Pancreas (tissue), 10 donors: ENCODE measurements at regions not wholly inside any gene's neighbourhood (a gene's known extent, or its start where the extent isn't known, plus 50 kb on each side); places are given as distances from the start of the nearest gene placed in this dataset.

ENCODE experiments used
- ATAC-seq, 4 donors: fragments of 200-7000 bp; cut with Tn5 transposase; one replicate each; pipeline versions ENCODE4 v1.8.0 to v1.9.1; 2020; ENCODE audit warnings: mild to moderate bottlenecking in 4 of 4, moderate library complexity in 4 of 4
- DNase-seq, 6 donors: peaks; one replicate each; pipeline ENCODE4 v3.0.0-alpha.2; 2020
- FAIRE-seq: peaks from 2 replicates; lab custom pipeline; 2012; peaks lifted over from hg19 to GRCh38; lab: Jason Lieb, UNC
- H3K27ac ChIP-seq, 4 donors: fragments of 200-600 bp; sonication (generic); 1 replicate in 3 of 4; 2 replicates in 1 of 4; pipeline versions ENCODE4 v1.5.0 to v1.8.0; 2020
- H3K27me3 ChIP-seq, 4 donors: fragments of 200-600 bp; one replicate each; pipeline ENCODE4 v1.8.0; 2021
- H3K36me3 ChIP-seq, 3 donors: fragments of 200-600 bp; sonication (generic) in 1 of 3; one replicate each; pipeline versions ENCODE4 v1.5.0 to v1.8.0; 2020 to 2021
- H3K4me1 ChIP-seq, 3 donors: fragments of 200-600 bp; one replicate each; pipeline ENCODE4 v1.8.0; 2021
- H3K4me3 ChIP-seq, 4 donors: fragments of 200-600 bp; sonication (generic) in 2 of 4; one replicate each; pipeline versions ENCODE4 v1.5.0 to v1.8.0; 2020 to 2021
- H3K9me3 ChIP-seq, 4 donors: fragments of 200-600 bp; one replicate each; pipeline ENCODE4 v1.8.0; 2021
- WGBS, 2 donors: extraction: QIAGEN DNeasy Blood & Tissue Kit; methylation state at CpG; one replicate each; pipeline ENCODE4 v1.1.7; 2013; 5-methylcytosine and 5-hydroxymethylcytosine counted together
- intact Hi-C, 3 donors: fragments of 100-400 bp; cut with DNase I; formaldehyde crosslinking; loops; one replicate each; pipeline versions ENCODE4 v1.11.1 to v1.14.2; 2022
- TF ChIP-seq, protein P1 (sequence below), 4 donors: fragments of 200-600 bp; sonication (generic) in 3 of 4; IDR thresholded peaks; one replicate each; pipeline versions ENCODE4 v1.5.0 to v1.8.0; 2021; ENCODE audit warnings: antibody characterized with exemption in 4 of 4
- donor health status: healthy with polysubstance abuse.
- donor health status: DM: no; HTN: no; CAD: no; lungs with moderate emphysema.
- donor health status: DM: no; HTN: no; CAD: no.
- donor health status: control.
- donor health status: control.
- donor health status: Bipolar disorder and iron deficiency.
- donor health status: DM: yes; HTN: yes; CAD: no.
- donor health status: DM: no; HTN: no; CAD: no.
- donor health status: DM: no; HTN: no; CAD: no.
- donor health status: DM: yes; HTN: yes; CAD: no.

DNA sequence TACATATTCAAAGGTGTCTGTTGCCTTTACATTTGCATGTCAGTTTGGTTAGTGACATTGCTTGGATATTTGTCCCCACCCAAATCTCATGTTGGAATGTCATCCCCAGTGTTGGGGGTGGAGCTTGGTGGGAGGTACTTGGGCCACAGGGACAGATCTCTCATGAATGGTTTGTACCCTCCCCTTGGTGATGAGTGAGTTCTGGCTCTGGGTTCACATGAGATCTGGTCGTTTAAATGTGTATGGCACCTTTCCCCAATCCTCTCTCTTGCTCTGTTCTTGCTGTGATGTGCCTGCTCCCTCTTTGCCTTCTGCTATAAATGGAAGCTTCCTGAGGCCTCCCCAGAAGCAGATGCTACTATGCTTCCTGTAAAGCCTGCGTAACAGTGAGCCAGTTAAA lies 207.9 kb upstream of the DIO3 start:
- intact Hi-C loops: no loop called here

DNA sequence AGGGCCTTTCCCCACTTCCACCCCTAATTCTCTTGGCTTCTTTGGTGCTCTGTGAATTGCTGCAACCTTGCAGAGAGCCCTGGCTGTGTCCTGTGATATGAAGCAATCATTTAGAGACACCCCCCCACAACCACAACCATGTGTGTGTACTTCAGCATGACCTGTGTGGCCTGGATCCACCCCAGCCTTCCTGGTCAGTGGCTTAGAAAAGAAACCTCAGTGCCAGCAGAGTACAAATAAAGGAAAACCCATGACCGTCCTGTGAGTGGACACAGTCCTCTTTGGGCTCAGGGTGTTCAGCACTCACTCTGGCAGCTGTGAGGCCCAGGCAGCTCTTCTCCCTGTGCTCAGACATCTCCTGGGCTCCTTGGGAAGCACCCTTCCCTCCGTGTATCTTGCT lies 206.6 kb upstream of the DIO3 start:
- intact Hi-C loops: no loop called here
- TF ChIP-seq, protein P1, sequence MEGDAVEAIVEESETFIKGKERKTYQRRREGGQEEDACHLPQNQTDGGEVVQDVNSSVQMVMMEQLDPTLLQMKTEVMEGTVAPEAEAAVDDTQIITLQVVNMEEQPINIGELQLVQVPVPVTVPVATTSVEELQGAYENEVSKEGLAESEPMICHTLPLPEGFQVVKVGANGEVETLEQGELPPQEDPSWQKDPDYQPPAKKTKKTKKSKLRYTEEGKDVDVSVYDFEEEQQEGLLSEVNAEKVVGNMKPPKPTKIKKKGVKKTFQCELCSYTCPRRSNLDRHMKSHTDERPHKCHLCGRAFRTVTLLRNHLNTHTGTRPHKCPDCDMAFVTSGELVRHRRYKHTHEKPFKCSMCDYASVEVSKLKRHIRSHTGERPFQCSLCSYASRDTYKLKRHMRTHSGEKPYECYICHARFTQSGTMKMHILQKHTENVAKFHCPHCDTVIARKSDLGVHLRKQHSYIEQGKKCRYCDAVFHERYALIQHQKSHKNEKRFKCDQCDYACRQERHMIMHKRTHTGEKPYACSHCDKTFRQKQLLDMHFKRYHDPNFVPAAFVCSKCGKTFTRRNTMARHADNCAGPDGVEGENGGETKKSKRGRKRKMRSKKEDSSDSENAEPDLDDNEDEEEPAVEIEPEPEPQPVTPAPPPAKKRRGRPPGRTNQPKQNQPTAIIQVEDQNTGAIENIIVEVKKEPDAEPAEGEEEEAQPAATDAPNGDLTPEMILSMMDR (IDR thresholded peaks at IDR 0.05): no peak
- no peaks in the 10 kb centered on the region for H3K36me3 ChIP-seq
- no peaks in the 10 kb centered on the region for H3K9me3 ChIP-seq
- H3K4me1 ChIP-seq: no peaks in the 10 kb centered on the region
- DNase-seq (no peak), ATAC-seq (no peak), FAIRE-seq (no peak)
- H3K27ac ChIP-seq: no peak overlapping the region
- WGBS, 2 donors: 70 to 72% methylated on average over 2 of the region's 2 CpGs
- H3K4me3 ChIP-seq: no peak overlapping the region
- no peaks in the 10 kb centered on the region for H3K27me3 ChIP-seq

More for the DNA sequence above, 207.9 kb upstream of the DIO3 start:
- no peaks in the 10 kb centered on the region for H3K4me1 ChIP-seq
- no peak overlapping the region for H3K27ac ChIP-seq
- no peaks in the 10 kb centered on the region for H3K36me3 ChIP-seq
- H3K4me3 ChIP-seq: no peak overlapping the region
- H3K27me3 ChIP-seq: no peaks in the 10 kb centered on the region
- ATAC-seq: no peak
- no peak for DNase-seq
- no peak for FAIRE-seq
- WGBS, 2 donors: 64 to 85% methylated on average over 2 of the region's 2 CpGs
- TF ChIP-seq, protein P1 (IDR thresholded peaks at IDR 0.05): no peak
- no peaks in the 10 kb centered on the region for H3K9me3 ChIP-seq

DNA sequence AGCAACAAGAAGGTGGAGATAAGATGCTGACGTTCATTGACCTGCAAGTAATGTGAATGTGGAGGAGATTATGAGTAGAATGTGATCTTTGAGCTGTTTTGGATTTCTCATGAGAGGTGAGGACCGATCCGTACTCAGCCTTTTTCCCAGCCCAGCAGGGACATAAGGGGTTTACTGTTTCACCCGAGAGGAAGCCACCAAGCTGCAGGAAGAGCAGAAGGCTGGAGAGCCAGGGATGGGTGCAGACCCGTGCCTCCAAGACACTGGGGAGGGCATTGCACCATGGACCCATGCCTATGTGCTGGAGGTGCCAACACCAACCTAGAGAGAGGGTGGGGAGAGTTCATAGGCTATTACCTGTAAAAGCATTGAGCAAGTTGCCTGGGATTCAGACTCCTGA lies 206.0 kb upstream of the DIO3 start:
- no peak overlapping the region for H3K4me3 ChIP-seq
- no peak for FAIRE-seq
- H3K36me3 ChIP-seq: no peaks in the 10 kb centered on the region
- no peaks in the 10 kb centered on the region for H3K27me3 ChIP-seq
- no peak for ATAC-seq
- H3K9me3 ChIP-seq: no peaks in the 10 kb centered on the region
- H3K27ac ChIP-seq: no peak overlapping the region
- intact Hi-C loops: no loop called here
- no peak for DNase-seq
- no peaks in the 10 kb centered on the region for H3K4me1 ChIP-seq
- 58 to 70% methylated on average over 5 of the region's 5 CpGs for WGBS, 2 donors
- TF ChIP-seq, protein P1 (IDR thresholded peaks at IDR 0.05): no peak

DNA sequence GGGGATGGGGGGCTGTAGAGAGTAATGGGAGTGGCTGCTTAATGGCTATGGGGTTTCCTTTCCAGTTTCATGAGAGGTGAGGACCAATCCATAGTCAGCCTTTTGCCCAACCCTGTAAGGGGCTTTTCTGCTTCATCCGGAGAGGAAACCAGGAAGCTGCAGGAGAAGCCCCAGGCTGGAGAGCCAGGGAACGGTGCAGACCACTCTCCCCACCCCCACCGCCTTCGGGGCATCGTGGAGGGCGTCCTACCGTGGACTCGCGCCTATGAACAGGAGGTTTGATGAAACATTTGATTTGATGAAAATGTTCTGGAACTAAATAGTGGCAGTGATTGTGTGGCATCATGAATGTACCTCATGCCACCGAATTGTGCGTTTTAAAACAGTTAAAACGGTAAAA lies 204.3 kb upstream of the DIO3 start:
- intact Hi-C loops: no loop called here
- TF ChIP-seq, protein P1 (IDR thresholded peaks at IDR 0.05): no peak
- FAIRE-seq: no peak
- no peak for ATAC-seq
- no peaks in the 10 kb centered on the region for H3K4me1 ChIP-seq
- 83 to 87% methylated on average over 12 of the region's 12 CpGs for WGBS, 2 donors
- no peaks in the 10 kb centered on the region for H3K9me3 ChIP-seq
- no peaks in the 10 kb centered on the region for H3K27me3 ChIP-seq
- H3K4me3 ChIP-seq: no peak overlapping the region
- DNase-seq: no peak
- H3K27ac ChIP-seq: no peak overlapping the region
- no peaks in the 10 kb centered on the region for H3K36me3 ChIP-seq

DNA sequence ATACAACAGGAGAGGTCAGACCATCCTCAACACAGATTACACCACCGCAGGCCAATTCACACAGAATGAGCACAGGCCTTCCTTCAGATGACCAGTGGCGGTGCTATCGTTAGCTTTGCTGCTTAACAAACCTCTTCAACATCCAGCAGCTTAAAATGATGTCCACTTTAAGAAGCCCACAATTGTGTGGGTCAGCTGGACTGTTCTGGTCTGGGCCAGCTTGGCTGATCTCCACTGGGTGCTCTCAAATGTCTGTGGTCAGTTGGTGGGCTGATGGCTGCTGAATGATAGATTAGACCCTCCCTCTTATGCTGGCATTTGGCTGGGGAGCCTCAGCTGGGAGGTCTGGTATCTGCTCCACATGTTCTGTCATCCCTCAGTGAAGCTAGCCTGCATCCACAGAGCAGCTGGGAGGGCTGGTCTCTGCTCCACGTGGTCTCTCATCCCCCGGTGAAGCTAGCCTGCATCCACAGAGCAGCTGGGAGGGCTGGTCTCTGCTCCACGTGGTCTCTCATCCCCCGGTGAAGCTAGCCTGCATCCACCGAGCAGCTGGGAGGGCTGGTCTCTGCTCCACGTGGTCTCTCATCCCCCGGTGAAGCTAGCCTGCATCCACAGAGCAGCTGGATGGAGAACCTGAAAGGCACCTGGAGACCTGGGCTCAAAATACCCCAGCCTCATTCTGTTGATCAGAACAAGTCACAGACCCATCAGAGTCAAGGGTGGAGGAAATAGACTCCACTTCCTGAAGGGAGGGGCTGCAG lies 203.6 kb upstream of the DIO3 start:
- DNase-seq (no peak), ATAC-seq (no peak), FAIRE-seq (no peak)
- Histone ChIP-seq H3K4me3 (no peak overlapping the region), H3K27me3 (no peaks in the 10 kb centered on the region), H3K27ac (no peak overlapping the region), H3K9me3 (no peaks in the 10 kb centered on the region), H3K4me1 (no peaks in the 10 kb centered on the region), H3K36me3 (no peaks in the 10 kb centered on the region)
- TF ChIP-seq, protein P1 (IDR thresholded peaks at IDR 0.05): no peak
- 85 to 91% methylated on average over 10 of the region's 10 CpGs for WGBS, 2 donors
- intact Hi-C loops: no loop called here
